Neural crest cell (in vitro differentiated cells): ENCODE measurements at regions not wholly inside any gene's neighbourhood (a gene's known extent, or its start where the extent isn't known, plus 50 kb on each side); places are given as distances from the start of the nearest gene placed in this dataset.

Experiments used
- DNase-seq: peaks from one replicate; pipeline ENCODE4 v3.0.0; 2021; ENCODE audit warnings: low read depth, mixed read lengths, low spot score
- H3K27ac Mint-ChIP-seq: one replicate; pipeline ENCODE4 v1.8.0; 2021; ENCODE audit warnings: mild to moderate bottlenecking, mixed read lengths; ENCODE audit not compliant: unreplicated experiment
- H3K27me3 Mint-ChIP-seq: 2 replicates; pipeline ENCODE4 v1.8.0; 2021; ENCODE audit warnings: low read depth, mild to moderate bottlenecking, mixed read lengths
- H3K36me3 Mint-ChIP-seq: 2 replicates; pipeline ENCODE4 v1.8.0; 2021; ENCODE audit warnings: low read depth, mild to moderate bottlenecking, mixed read lengths
- H3K4me1 Mint-ChIP-seq: 2 replicates; pipeline ENCODE4 v1.8.0; 2021; ENCODE audit warnings: mixed read lengths
- H3K4me3 Mint-ChIP-seq: one replicate; pipeline ENCODE4 v1.8.0; 2021; ENCODE audit warnings: mild to moderate bottlenecking, mixed read lengths
- H3K9me3 Mint-ChIP-seq: 2 replicates; pipeline ENCODE4 v1.8.0; 2021; ENCODE audit warnings: mixed read lengths
- TF ChIP-seq, protein P1 (sequence below): fragments of 200-600 bp; sonication (generic); conservative IDR thresholded peaks from 2 replicates; pipeline ENCODE4 v1.5.0; 2021; ENCODE audit warnings: antibody characterized with exemption, mild to moderate bottlenecking

DNA sequence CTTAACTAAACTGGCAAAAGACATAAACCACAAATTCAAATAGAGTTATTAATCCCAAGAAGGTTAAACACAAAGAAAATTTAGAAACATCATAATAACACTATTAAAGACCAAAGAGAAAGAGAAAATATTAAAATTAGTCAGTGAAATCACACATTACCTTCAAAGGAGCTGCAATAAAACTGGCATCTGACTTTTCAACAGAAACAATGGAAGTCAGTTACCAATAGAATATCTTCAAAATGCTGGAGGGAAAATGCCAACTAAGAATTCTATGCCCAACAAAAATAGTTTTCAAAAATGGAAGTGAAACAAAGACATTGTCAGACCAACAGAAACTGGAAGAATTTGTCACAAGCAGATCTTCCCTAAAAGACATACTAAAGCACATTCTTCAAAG lies 68.7 kb upstream of the RNF7 start:
- DNase-seq: no peak
- Mint-ChIP-seq H3K36me3 (peaks cover 8% of the 10 kb centered on the region), H3K27ac (no peak overlapping the region), H3K4me1 (peaks cover 4% of the 10 kb centered on the region), H3K9me3 (peaks cover 17% of the 10 kb centered on the region), H3K27me3 (peaks cover 13% of the 10 kb centered on the region), H3K4me3 (no peak overlapping the region)
- TF ChIP-seq, protein P1, sequence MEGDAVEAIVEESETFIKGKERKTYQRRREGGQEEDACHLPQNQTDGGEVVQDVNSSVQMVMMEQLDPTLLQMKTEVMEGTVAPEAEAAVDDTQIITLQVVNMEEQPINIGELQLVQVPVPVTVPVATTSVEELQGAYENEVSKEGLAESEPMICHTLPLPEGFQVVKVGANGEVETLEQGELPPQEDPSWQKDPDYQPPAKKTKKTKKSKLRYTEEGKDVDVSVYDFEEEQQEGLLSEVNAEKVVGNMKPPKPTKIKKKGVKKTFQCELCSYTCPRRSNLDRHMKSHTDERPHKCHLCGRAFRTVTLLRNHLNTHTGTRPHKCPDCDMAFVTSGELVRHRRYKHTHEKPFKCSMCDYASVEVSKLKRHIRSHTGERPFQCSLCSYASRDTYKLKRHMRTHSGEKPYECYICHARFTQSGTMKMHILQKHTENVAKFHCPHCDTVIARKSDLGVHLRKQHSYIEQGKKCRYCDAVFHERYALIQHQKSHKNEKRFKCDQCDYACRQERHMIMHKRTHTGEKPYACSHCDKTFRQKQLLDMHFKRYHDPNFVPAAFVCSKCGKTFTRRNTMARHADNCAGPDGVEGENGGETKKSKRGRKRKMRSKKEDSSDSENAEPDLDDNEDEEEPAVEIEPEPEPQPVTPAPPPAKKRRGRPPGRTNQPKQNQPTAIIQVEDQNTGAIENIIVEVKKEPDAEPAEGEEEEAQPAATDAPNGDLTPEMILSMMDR: no peak

DNA sequence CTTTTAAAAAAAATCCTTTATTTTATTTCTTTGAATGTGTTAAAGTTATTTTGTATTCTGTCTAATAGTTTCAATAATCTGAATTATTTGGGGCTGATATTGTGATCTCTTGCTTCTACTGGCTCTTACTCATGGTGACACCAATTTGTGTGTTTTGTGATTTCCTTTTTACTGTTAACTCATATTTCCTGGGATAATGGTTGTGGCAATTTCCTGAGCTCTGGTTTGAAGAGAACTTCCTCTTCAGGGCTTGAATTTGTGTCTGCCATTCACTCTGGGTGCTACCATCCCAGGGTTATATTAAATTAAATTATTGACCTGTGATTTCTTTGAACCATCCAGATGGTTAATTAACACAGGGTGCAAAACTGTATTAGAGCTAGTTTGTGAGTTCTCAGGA lies 60.4 kb upstream of the RNF7 start:
- Mint-ChIP-seq H3K4me3 (no peak overlapping the region), H3K27ac (no peak overlapping the region), H3K36me3 (no peaks in the 10 kb centered on the region), H3K27me3 (peaks cover 1% of the 10 kb centered on the region), H3K9me3 (no peaks in the 10 kb centered on the region), H3K4me1 (no peaks in the 10 kb centered on the region)
- DNase-seq: no peak
- TF ChIP-seq, protein P1: no peak

DNA sequence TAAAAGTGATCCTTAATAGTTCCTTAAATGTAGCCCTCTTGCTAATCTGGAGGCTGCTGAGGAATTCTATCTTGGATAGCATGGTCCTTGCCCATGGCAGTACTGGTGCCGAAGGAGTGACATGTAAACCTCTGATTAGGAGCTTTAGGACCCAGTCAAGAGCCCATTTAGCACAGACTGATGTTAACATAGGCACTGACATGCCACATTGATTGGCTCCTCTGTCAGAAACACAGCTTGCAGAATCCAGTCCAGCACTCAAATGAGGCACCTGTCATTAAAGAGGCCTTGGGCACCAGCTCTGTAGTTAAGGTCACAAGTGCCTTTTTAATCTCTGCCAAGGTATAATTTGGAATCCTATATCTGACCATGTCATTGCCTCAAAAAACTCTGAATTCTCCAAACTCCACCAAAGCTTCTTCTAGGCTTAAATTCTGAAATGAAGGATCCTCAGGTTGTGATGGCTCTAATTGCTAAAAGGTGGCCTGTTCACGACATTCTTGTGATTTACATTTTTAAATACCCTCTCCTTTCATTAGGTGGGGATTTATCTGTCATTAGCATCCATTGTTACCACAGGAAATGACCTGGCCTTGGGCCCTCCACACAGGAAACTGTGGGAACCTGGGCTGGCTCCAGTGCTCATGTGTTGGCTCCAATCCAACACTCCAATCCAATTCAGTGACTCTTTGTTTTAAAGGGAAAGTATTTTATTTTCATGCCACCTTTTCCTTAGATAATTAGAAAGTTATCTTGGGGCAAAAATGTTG lies 57.3 kb upstream of the RNF7 start:
- no peak for DNase-seq
- no peaks in the 10 kb centered on the region for H3K9me3 Mint-ChIP-seq
- no peak overlapping the region for H3K27ac Mint-ChIP-seq
- H3K27me3 Mint-ChIP-seq: no peaks in the 10 kb centered on the region
- H3K4me1 Mint-ChIP-seq: peaks cover 8% of the 10 kb centered on the region
- H3K36me3 Mint-ChIP-seq: no peaks in the 10 kb centered on the region
- no peak overlapping the region for H3K4me3 Mint-ChIP-seq
- TF ChIP-seq, protein P1: no peak

DNA sequence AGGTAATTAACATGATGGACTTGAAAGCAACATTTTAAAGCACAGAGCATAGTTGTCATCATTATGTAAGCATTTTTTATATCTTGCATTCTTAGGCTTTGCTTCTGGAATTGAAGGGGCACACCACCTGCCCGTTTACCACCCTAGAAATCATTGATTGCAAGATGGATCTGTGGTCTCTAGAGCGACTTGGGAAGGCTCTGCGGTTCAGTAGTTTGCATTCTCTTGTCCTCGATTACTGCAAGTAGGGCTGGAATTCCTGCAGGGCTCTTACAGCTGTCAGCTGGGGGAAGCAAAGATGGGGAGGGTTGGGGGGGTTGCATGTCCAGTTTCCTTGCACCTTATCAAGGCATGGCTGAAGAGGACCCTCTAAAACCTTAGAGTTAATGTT lies 56.7 kb upstream of the RNF7 start:
- Mint-ChIP-seq H3K27ac (no peak overlapping the region), H3K9me3 (no peaks in the 10 kb centered on the region), H3K36me3 (no peaks in the 10 kb centered on the region), H3K27me3 (no peaks in the 10 kb centered on the region), H3K4me3 (no peak overlapping the region), H3K4me1 (peaks cover 8% of the 10 kb centered on the region)
- TF ChIP-seq, protein P1: no peak
- no peak for DNase-seq

DNA sequence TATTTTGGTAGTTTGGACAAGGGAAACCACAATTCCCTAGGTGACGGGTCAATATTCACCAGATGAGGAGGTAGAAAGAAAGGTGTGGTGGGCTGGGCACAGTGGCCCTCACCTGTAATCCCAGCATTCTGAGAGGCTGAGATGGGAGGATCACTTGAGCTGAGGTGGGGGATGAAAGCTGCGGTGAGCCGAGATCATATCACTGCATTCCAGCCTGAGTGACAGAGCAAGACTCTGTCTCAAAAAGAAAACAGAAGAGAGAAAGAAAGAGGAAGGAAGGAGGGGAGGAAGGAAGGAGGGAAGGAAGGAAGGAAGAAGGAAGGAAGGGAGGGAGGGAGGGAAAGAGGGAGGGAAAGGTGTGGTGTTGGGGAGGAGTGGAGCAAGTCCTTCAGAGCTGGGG lies 56.1 kb upstream of the RNF7 start:
- Mint-ChIP-seq H3K4me3 (no peak overlapping the region), H3K27me3 (no peaks in the 10 kb centered on the region), H3K36me3 (no peaks in the 10 kb centered on the region), H3K4me1 (peaks cover 8% of the 10 kb centered on the region), H3K27ac (no peak overlapping the region), H3K9me3 (no peaks in the 10 kb centered on the region)
- no peak for DNase-seq
- TF ChIP-seq, protein P1: no peak
